SK-N-SH treated with all-trans-retinoic acid at 6 μM for 48 hours (cell line): ENCODE measurements at regions not wholly inside any gene's neighbourhood (a gene's known extent, or its start where the extent isn't known, plus 50 kb on each side); places are given as distances from the start of the nearest gene placed in this dataset.

Experiments
- ATAC-seq: fragments of 200-7000 bp; cut with Tn5 transposase; 3 replicates; pipeline ENCODE4 v1.9.1; 2020; ENCODE audit warnings: mild to moderate bottlenecking, moderate library complexity
- BACH2 ChIP-seq: fragments of 250-450 bp; sonication (Bioruptor Pico); IDR thresholded peaks from 2 replicates; pipeline ENCODE4 v1.9.0; 2021; ENCODE audit warnings: mild to moderate bottlenecking, borderline replicate concordance
- CSDC2 ChIP-seq: fragments of 250-450 bp; sonication (Bioruptor Pico); IDR thresholded peaks from 2 replicates; pipeline ENCODE4 v1.5.0; 2020; ENCODE audit warnings: mild to moderate bottlenecking, moderate library complexity
- ESRRG ChIP-seq: fragments of 250-450 bp; sonication (Bioruptor Pico); IDR thresholded peaks from 2 replicates; pipeline ENCODE4 v1.6.1; 2021; ENCODE audit warnings: mild to moderate bottlenecking
- GLIS3 ChIP-seq: fragments of 250-450 bp; sonication (Bioruptor Pico); IDR thresholded peaks from 2 replicates; pipeline ENCODE4 v1.5.0; 2020; ENCODE audit warnings: mild to moderate bottlenecking, moderate library complexity
- ISL1 ChIP-seq: fragments of 250-450 bp; sonication (Bioruptor Pico); IDR thresholded peaks from 2 replicates; pipeline ENCODE4 v2.1.2; 2022; ENCODE audit warnings: mild to moderate bottlenecking, moderate library complexity
- OSR1 ChIP-seq: fragments of 250-450 bp; sonication (Bioruptor Pico); IDR thresholded peaks from 2 replicates; pipeline ENCODE4 v1.8.0; 2022; ENCODE audit warnings: moderate library complexity, mild to moderate bottlenecking, inconsistent platforms
- PPARA ChIP-seq: fragments of 250-450 bp; sonication (Bioruptor Pico); IDR thresholded peaks from 2 replicates; pipeline ENCODE4 v1.5.0; 2020; ENCODE audit warnings: mild to moderate bottlenecking, borderline replicate concordance
- RARB ChIP-seq: fragments of 250-450 bp; sonication (Bioruptor Pico); IDR thresholded peaks from 2 replicates; pipeline ENCODE4 v1.8.0; 2021; ENCODE audit warnings: mild to moderate bottlenecking, moderate library complexity
- SNAI2 ChIP-seq: fragments of 250-450 bp; sonication (Bioruptor Pico); IDR thresholded peaks from 2 replicates; pipeline ENCODE4 v1.5.0; 2020; ENCODE audit warnings: mild to moderate bottlenecking, moderate library complexity
- TCF4 ChIP-seq: fragments of 250-450 bp; sonication (Bioruptor Pico); IDR thresholded peaks from 2 replicates; pipeline ENCODE4 v1.8.0; 2021; ENCODE audit warnings: mild to moderate bottlenecking, moderate library complexity, borderline replicate concordance
- TOX ChIP-seq: fragments of 250-450 bp; sonication (Bioruptor Pico); IDR thresholded peaks from 2 replicates; pipeline ENCODE4 v1.8.0; 2021; ENCODE audit warnings: mild to moderate bottlenecking, moderate library complexity, borderline replicate concordance
- ZFP3 ChIP-seq: fragments of 250-450 bp; sonication (Bioruptor Pico); IDR thresholded peaks from 2 replicates; pipeline ENCODE4 v1.5.0; 2020; ENCODE audit warnings: mild to moderate bottlenecking, moderate library complexity
- ZFP30 ChIP-seq: fragments of 450-650 bp; formaldehyde crosslinking; IDR thresholded peaks from 2 replicates; pipeline ENCODE4 v1.5.0; 2022; ENCODE audit warnings: mild to moderate bottlenecking, moderate library complexity
- ZNF565 ChIP-seq: fragments of 450-650 bp; formaldehyde crosslinking; conservative IDR thresholded peaks from 2 replicates; pipeline ENCODE4 v1.5.0; 2020; ENCODE audit warnings: low read depth, mild to moderate bottlenecking, moderate library complexity
- ZNF70 ChIP-seq: fragments of 450-650 bp; formaldehyde crosslinking; IDR thresholded peaks from 2 replicates; pipeline ENCODE4 v1.5.0; 2020; ENCODE audit warnings: mild to moderate bottlenecking, moderate library complexity
- ZNF8 ChIP-seq: fragments of 450-650 bp; formaldehyde crosslinking; IDR thresholded peaks from 2 replicates; pipeline ENCODE4 v1.5.0; 2020; ENCODE audit warnings: mild to moderate bottlenecking, moderate library complexity
- TF ChIP-seq, protein P1 (sequence below): fragments of 250-450 bp; sonication (Bioruptor Pico); IDR thresholded peaks from 2 replicates; pipeline ENCODE4 v1.5.0; 2020; ENCODE audit warnings: mild to moderate bottlenecking, moderate library complexity
- TF ChIP-seq, protein P2 (sequence below): fragments of 250-450 bp; sonication (Bioruptor Pico); IDR thresholded peaks from 2 replicates; pipeline ENCODE4 v1.8.0; 2020; ENCODE audit warnings: mild to moderate bottlenecking, moderate library complexity, borderline replicate concordance
- TF ChIP-seq, protein P3 (sequence below): fragments of 250-450 bp; sonication (Bioruptor Pico); IDR thresholded peaks from 2 replicates; pipeline ENCODE4 v1.5.1; 2020; ENCODE audit warnings: low read depth, mild to moderate bottlenecking, moderate library complexity
- TF ChIP-seq, protein P4 (sequence below): fragments of 250-450 bp; sonication (Bioruptor Pico); IDR thresholded peaks from 2 replicates; pipeline ENCODE4 v1.5.1; 2021; ENCODE audit warnings: mild to moderate bottlenecking, moderate library complexity

DNA sequence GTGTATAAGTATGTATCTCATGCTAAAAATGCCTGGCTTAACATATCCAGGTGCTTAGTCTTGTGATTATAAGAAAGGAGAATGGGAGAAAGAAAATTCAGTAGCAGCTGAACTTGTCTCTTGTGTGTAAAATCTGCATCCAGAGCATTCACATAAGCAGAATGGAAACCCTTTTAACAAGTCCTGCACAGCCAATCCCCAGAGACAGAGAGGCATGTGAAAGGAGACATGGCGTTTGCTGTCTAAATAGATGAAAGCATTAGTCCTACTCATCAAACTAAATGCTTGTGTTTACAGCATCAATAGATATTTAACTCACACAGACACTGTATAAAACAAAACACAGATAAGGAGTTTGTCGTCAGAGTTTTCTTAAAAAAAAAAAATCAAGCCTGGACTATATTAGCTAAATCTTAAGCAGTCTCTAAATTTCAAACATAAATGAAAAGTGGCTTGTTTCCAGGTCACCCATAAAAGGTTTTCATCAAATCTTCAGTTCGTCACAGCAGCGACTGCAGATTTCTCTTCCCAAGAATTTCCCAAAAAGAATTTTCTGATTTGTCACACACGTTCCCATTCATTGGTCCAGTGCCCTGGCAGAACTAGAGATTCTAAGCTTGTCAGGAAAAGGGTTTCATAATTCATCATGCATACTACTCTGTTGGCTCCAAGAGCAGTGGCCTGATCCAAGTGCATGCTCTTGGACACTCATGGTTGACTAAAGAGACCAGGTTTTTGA, 249.2 kb downstream of the BTG1 start:
- ATAC-seq, result no peak
- no peak for TF ChIP-seq ZNF8 (CRISPR knock-in tag)
- TF ChIP-seq, protein P1, sequence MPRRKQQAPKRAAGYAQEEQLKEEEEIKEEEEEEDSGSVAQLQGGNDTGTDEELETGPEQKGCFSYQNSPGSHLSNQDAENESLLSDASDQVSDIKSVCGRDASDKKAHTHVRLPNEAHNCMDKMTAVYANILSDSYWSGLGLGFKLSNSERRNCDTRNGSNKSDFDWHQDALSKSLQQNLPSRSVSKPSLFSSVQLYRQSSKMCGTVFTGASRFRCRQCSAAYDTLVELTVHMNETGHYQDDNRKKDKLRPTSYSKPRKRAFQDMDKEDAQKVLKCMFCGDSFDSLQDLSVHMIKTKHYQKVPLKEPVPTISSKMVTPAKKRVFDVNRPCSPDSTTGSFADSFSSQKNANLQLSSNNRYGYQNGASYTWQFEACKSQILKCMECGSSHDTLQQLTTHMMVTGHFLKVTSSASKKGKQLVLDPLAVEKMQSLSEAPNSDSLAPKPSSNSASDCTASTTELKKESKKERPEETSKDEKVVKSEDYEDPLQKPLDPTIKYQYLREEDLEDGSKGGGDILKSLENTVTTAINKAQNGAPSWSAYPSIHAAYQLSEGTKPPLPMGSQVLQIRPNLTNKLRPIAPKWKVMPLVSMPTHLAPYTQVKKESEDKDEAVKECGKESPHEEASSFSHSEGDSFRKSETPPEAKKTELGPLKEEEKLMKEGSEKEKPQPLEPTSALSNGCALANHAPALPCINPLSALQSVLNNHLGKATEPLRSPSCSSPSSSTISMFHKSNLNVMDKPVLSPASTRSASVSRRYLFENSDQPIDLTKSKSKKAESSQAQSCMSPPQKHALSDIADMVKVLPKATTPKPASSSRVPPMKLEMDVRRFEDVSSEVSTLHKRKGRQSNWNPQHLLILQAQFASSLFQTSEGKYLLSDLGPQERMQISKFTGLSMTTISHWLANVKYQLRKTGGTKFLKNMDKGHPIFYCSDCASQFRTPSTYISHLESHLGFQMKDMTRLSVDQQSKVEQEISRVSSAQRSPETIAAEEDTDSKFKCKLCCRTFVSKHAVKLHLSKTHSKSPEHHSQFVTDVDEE (CRISPR knock-in tag), result no peak
- no peak for TF ChIP-seq BACH2 (CRISPR knock-in tag)

DNA sequence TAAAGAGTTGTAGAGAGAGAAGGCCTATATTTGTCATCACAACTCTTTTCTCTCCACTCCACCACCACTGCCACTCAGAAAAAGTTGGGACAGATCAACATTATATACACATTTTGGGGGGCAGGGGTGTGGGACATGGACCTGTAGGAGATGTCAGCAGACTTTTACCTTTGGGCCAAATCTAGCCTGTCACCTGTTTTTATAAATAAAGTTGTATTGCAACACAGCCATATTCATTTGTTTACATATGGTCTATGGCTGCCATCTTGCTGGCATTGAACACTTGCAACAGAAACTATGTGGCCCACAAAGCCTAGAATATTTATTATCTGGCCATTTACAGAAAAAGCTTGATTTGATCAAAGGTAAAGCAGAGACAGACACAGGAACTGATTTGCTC, 250.7 kb downstream of the BTG1 start:
- ATAC-seq, result no peak
- TF ChIP-seq ZNF8 (CRISPR knock-in tag) (no peak), CSDC2 (CRISPR knock-in tag) (no peak)
- TF ChIP-seq, all 23 proteins: peak for 0

DNA sequence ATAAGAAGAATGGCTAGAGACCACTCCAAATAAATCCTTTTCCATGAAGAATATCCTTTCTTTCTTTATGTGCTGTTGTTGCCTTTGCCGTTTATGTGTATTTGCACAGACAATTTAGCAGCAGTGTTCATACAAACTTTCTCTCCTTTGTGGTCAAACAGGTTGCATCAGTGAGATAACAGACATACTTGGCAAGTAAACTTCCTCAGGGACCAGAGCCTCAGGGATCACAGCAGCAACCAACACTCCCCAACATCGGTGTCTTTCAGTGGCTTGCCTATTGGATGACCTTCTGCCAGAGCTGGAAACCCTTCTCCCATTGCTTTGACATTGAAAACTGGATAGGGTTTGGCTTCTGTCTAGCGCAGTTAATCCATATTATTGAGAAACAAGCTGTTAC, 252.2 kb downstream of the BTG1 start:
- no peak for ATAC-seq
- TF ChIP-seq ZFP30 (CRISPR knock-in tag), result no peak
- TF ChIP-seq, protein P2, sequence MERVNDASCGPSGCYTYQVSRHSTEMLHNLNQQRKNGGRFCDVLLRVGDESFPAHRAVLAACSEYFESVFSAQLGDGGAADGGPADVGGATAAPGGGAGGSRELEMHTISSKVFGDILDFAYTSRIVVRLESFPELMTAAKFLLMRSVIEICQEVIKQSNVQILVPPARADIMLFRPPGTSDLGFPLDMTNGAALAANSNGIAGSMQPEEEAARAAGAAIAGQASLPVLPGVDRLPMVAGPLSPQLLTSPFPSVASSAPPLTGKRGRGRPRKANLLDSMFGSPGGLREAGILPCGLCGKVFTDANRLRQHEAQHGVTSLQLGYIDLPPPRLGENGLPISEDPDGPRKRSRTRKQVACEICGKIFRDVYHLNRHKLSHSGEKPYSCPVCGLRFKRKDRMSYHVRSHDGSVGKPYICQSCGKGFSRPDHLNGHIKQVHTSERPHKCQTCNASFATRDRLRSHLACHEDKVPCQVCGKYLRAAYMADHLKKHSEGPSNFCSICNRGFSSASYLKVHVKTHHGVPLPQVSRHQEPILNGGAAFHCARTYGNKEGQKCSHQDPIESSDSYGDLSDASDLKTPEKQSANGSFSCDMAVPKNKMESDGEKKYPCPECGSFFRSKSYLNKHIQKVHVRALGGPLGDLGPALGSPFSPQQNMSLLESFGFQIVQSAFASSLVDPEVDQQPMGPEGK (CRISPR knock-in tag), result no peak
- no peak for TF ChIP-seq PPARA (CRISPR knock-in tag)
- TF ChIP-seq ZNF565 (CRISPR knock-in tag), result no peak
- no peak for TF ChIP-seq ZNF70 (CRISPR knock-in tag)
- TF ChIP-seq OSR1 (CRISPR knock-in tag), result no peak
- no peak for TF ChIP-seq ZNF8 (CRISPR knock-in tag)
- no peak for TF ChIP-seq GLIS3
- TF ChIP-seq TOX, result no peak
- no peak for TF ChIP-seq SNAI2 (CRISPR knock-in tag)
- TF ChIP-seq ESRRG (CRISPR knock-in tag), result no peak
- TF ChIP-seq RARB (CRISPR knock-in tag), result no peak
- TF ChIP-seq TCF4, result no peak
- TF ChIP-seq, protein P3, sequence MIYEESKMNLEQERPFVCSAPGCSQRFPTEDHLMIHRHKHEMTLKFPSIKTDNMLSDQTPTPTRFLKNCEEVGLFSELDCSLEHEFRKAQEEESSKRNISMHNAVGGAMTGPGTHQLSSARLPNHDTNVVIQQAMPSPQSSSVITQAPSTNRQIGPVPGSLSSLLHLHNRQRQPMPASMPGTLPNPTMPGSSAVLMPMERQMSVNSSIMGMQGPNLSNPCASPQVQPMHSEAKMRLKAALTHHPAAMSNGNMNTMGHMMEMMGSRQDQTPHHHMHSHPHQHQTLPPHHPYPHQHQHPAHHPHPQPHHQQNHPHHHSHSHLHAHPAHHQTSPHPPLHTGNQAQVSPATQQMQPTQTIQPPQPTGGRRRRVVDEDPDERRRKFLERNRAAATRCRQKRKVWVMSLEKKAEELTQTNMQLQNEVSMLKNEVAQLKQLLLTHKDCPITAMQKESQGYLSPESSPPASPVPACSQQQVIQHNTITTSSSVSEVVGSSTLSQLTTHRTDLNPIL (CRISPR knock-in tag), result no peak
- no peak for TF ChIP-seq ZFP3 (CRISPR knock-in tag)

DNA sequence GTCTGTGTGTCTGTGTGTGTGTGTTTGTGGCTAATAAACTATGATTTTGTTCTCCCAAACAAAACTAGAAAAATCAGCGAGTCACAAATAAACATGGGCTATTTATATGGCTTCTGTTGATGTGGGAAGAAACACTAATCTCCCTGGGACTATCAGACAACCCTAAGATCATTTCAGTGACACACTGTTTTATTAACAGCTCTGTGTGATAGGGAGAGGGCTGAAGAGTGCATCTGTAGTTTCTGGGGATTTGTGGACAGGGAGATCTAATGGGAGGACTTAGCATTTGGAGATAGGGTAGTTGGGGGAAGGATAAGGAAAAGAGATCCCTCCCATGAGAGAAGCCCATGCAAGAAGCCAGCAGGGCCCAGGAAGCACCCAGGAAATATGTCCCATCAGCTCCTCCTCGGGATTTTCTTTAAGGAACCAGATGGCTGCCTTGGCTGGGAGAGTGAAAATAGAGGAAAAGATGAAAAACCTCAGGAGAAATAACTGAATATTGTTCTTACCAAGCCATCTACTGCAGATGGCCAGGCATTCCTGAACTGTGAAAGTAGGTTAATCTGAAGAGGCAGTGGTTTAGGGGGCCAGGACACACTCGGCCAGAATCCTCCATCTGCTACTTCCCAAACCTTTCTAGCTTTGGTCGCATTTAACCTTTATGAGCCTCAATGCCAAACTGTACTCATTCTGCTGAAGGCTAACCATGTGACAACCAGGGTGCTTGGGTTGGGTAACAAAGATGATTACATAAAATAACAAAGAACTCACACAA, 253.4 kb downstream of the BTG1 start:
- ATAC-seq, result no peak
- TF ChIP-seq ZFP30 (CRISPR knock-in tag) (no peak), GLIS3 (no peak), OSR1 (CRISPR knock-in tag) (no peak), SNAI2 (CRISPR knock-in tag) (no peak), ISL1 (CRISPR knock-in tag) (no peak), RARB (CRISPR knock-in tag) (no peak), ZFP3 (CRISPR knock-in tag) (no peak), CSDC2 (CRISPR knock-in tag) (no peak)
- TF ChIP-seq, protein P4, sequence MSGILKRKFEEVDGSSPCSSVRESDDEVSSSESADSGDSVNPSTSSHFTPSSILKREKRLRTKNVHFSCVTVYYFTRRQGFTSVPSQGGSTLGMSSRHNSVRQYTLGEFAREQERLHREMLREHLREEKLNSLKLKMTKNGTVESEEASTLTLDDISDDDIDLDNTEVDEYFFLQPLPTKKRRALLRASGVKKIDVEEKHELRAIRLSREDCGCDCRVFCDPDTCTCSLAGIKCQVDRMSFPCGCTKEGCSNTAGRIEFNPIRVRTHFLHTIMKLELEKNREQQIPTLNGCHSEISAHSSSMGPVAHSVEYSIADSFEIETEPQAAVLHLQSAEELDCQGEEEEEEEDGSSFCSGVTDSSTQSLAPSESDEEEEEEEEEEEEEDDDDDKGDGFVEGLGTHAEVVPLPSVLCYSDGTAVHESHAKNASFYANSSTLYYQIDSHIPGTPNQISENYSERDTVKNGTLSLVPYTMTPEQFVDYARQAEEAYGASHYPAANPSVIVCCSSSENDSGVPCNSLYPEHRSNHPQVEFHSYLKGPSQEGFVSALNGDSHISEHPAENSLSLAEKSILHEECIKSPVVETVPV (CRISPR knock-in tag), result no peak
- TF ChIP-seq, protein P1 (CRISPR knock-in tag), result no peak
